Omental fat pad (tissue), 3 donors: ENCODE measurements at regions not wholly inside any gene's neighbourhood (a gene's known extent, or its start where the extent isn't known, plus 50 kb on each side); places are given as distances from the start of the nearest gene placed in this dataset.

Source experiments
- ATAC-seq: fragments of 150-250 bp; one replicate; pipeline ENCODE4 v1.9.1; 2016; ENCODE audit warnings: mild to moderate bottlenecking, moderate library complexity; ENCODE audit not compliant: low FRiP score
- DNase-seq: peaks from one replicate; pipeline ENCODE4 v3.0.0-alpha.2; 2019; ENCODE audit warnings: low spot score
- CTCF ChIP-seq, 3 donors: fragments of 450-650 bp; IDR thresholded peaks; one replicate each; pipeline ENCODE4 v1.5.1; 2016 to 2017; ENCODE audit warnings: antibody characterized with exemption in 3 of 3, mild to moderate bottlenecking in 3 of 3, moderate library complexity in 2 of 3

GRCh38 chr10:131651674-131652437, 249.0 kb upstream of the PPP2R2D start:
- ATAC-seq = no peak
- TF ChIP-seq CTCF (IDR thresholded peaks at IDR 0.05) = no peak
- no peak for DNase-seq

- ATAC-seq = no peak
- no peak for TF ChIP-seq CTCF (IDR thresholded peaks at IDR 0.05)
- no peak for DNase-seq
Measured at GRCh38 chr10:131652438-131653139, 248.2 kb upstream of the PPP2R2D start.

- no peak for DNase-seq
- no peak for ATAC-seq
- TF ChIP-seq CTCF (IDR thresholded peaks at IDR 0.05) = no peak
Measured at GRCh38 chr10:131653140-131653539, 247.7 kb upstream of the PPP2R2D start.

GRCh38 chr10:131653554-131654470, 247.0 kb upstream of the PPP2R2D start:
- TF ChIP-seq CTCF (IDR thresholded peaks at IDR 0.05) = no peak
- ATAC-seq (peak; percentile 29), DNase-seq (no peak)

GRCh38 chr10:131654471-131655087, 246.2 kb upstream of the PPP2R2D start:
- DNase-seq = no peak

More at GRCh38 chr10:131654471-131655087, 246.2 kb upstream of the PPP2R2D start:
- TF ChIP-seq CTCF (IDR thresholded peaks at IDR 0.05) = no peak
- ATAC-seq = peak; percentile 25
